Epithelial cell of proximal tubule (primary cell): ENCODE measurements at regions not wholly inside any gene's neighbourhood (a gene's known extent, or its start where the extent isn't known, plus 50 kb on each side); places are given as distances from the start of the nearest gene placed in this dataset.

Source experiments
- DNase-seq: peaks from one replicate; pipeline ENCODE4 v3.0.0-alpha.2; 2011; ENCODE audit warnings: low read depth
- H3K4me3 ChIP-seq: 2 replicates; pipeline ENCODE4 v1.5.1; 2011; ENCODE audit warnings: low read depth, mild to moderate bottlenecking, low read length
- TF ChIP-seq, protein P1 (sequence below): conservative IDR thresholded peaks from 2 replicates; pipeline ENCODE4 v1.5.1; 2012; ENCODE audit warnings: low read depth, mild to moderate bottlenecking, low read length

GRCh38 chr22:48347311-48347710, 1480.4 kb downstream of the BRD1 start:
- DNase-seq = no peak
- TF ChIP-seq, protein P1, sequence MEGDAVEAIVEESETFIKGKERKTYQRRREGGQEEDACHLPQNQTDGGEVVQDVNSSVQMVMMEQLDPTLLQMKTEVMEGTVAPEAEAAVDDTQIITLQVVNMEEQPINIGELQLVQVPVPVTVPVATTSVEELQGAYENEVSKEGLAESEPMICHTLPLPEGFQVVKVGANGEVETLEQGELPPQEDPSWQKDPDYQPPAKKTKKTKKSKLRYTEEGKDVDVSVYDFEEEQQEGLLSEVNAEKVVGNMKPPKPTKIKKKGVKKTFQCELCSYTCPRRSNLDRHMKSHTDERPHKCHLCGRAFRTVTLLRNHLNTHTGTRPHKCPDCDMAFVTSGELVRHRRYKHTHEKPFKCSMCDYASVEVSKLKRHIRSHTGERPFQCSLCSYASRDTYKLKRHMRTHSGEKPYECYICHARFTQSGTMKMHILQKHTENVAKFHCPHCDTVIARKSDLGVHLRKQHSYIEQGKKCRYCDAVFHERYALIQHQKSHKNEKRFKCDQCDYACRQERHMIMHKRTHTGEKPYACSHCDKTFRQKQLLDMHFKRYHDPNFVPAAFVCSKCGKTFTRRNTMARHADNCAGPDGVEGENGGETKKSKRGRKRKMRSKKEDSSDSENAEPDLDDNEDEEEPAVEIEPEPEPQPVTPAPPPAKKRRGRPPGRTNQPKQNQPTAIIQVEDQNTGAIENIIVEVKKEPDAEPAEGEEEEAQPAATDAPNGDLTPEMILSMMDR = no peak
- no peak overlapping the region for H3K4me3 ChIP-seq

DNA sequence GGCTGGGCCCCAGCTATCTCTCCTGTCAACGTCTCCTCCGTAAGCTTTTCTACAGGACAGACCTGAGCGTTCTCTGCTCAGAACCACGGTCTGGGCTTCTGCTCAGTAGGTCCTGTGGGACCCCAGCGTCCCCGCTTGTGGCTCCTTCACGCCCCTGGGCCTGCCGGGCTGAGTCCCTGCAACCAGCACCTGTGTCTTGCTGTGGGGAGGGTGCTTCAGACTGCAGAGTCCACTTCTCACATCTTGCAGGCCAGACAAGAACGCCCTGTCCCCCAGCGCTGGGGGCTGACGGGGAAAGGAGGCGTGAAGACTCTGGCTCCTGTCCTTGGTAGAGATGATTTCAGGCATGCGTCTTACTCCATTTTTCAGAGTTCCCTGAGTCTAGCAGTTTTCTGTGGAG, 1480.8 kb downstream of the BRD1 start:
- TF ChIP-seq, protein P1 = no peak
- DNase-seq = no peak
- H3K4me3 ChIP-seq = no peak overlapping the region

DNA sequence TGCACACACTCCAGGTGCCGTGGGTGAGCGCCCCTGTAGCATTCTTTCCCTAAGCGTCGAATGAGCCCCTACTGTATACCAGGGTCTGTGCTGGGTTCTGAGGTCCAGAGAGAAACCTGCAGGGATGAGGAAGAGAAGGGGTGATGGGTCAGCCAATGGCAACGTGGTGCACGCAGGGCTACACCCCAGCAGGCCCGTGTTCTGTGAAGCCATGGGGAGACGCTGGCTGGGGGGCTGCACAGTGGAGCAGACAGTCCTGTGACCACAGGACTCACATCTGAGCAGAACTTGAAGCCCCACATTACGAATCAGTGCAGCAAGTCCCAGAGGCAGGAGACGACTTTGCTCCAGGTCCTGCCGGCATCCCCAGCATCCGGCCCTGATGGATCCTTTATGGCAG, 1481.4 kb downstream of the BRD1 start:
- H3K4me3 ChIP-seq = no peak overlapping the region
- TF ChIP-seq, protein P1 = no peak
- no peak for DNase-seq

DNA sequence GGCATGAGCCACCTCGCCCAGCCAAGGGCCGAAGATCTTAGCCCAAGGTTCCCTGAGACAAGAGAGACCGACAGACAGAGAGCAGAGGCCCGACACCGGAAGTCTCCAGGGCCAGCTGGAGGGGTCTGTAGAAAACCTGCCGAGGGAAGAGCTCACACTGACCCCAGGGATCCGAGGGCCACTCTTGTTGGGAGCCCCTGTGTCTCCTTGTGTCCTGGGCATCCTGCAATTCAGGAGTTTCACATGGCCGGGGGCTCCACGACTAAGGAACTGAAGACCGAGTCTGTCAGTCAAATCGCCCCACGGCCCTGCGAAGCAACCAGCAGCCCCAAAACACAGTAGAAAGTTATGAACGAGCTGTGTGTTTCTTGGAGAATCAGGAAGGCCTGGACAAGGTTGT, 1482.0 kb downstream of the BRD1 start:
- DNase-seq = no peak
- H3K4me3 ChIP-seq = no peak overlapping the region
- TF ChIP-seq, protein P1 = no peak

- TF ChIP-seq, protein P1 = no peak
- H3K4me3 ChIP-seq = no peak overlapping the region
- DNase-seq = no peak
Measured at GRCh38 chr22:48343461-48343860, 1484.2 kb downstream of the BRD1 start.

DNA sequence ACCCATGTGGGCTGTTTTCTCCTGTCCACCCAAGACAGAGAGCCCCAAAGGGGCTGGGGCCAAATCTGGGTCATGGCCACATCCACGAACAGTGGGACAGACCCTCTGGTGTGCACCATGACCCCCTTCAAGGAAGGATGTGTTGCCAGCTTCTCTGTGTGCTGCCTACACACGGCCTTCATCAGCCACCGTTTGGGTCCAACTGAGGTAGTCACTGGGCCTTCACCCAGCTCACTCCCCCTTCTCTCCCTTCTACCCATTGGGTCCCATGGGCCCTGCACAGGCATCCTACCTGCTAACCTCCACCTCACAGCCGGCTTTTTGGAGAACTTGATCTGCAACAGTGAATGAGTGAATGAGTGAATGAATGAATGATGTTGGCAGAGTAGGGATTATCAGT, 1484.9 kb downstream of the BRD1 start:
- H3K4me3 ChIP-seq = no peak overlapping the region
- DNase-seq = no peak
- TF ChIP-seq, protein P1 = no peak

- TF ChIP-seq, protein P1 = no peak
- no peak for DNase-seq
- H3K4me3 ChIP-seq = no peak overlapping the region
Measured at GRCh38 chr22:48342016-48342415, 1485.7 kb downstream of the BRD1 start.
